Endothelial cell of umbilical vein (primary cell): ENCODE measurements at regions not wholly inside any gene's neighbourhood (a gene's known extent, or its start where the extent isn't known, plus 50 kb on each side); places are given as distances from the start of the nearest gene placed in this dataset.

Experiments used
- BruUV-seq: library from RNA; stranded (reverse); fragments of 400-500 nt; replicated peaks from 2 replicates; lab custom pipeline; 2021; lab: Mats Ljungman, UMichigan
- CTCF ChIA-PET: fragments of 300-600, 350-600 bp; sonication (Branson Sonifier 250); formaldehyde crosslinking; loops from one replicate; lab custom pipeline; 2021; ENCODE audit warnings: antibody characterized with exemption, inconsistent platforms; lab: Charles Lee
- POLR2A ChIA-PET: fragments of 300-600, 350-600 bp; sonication (Branson Sonifier 250); formaldehyde crosslinking; loops from one replicate; lab custom pipeline; 2021; ENCODE audit warnings: antibody characterized with exemption, inconsistent platforms; lab: Charles Lee
- DNase-seq: peaks from one replicate; pipeline ENCODE4 v3.0.0-alpha.2; 2011; ENCODE audit warnings: low read depth, low spot score
- FAIRE-seq: peaks from 2 replicates; lab custom pipeline; 2011; peaks lifted over from hg19 to GRCh38; lab: Jason Lieb, UNC
- H2AFZ ChIP-seq: 2 replicates; pipeline ENCODE4 v1.6.0; 2012; ENCODE audit warnings: low read depth, low read length, control low read depth, inconsistent platforms
- H3K27ac ChIP-seq: 2 replicates; pipeline ENCODE4 v1.5.1; 2011; ENCODE audit warnings: low read depth, mild to moderate bottlenecking, control low read depth, low read length, moderate library complexity; ENCODE audit not compliant: insufficient read depth
- H3K27me3 ChIP-seq, 2 experiments: 2 replicates each; pipeline versions ENCODE4 v1.6.0 to v1.6.1; 2011; ENCODE audit warnings: low read length in 2 of 2, mixed read lengths in 1 of 2; ENCODE audit not compliant: control insufficient read depth in 2 of 2, insufficient read depth in 2 of 2
- H3K36me3 ChIP-seq, 2 experiments: 2 replicates in 1 of 2; 3 replicates in 1 of 2; pipeline ENCODE4 v1.5.1; 2011; ENCODE audit warnings: low read length in 2 of 2, mild to moderate bottlenecking in 1 of 2, moderate library complexity in 1 of 2; ENCODE audit not compliant: control insufficient read depth in 2 of 2, insufficient read depth in 2 of 2; ENCODE audit errors: extremely low read depth in 1 of 2
- H3K4me1 ChIP-seq: 3 replicates; pipeline ENCODE4 v1.5.1; 2011; ENCODE audit warnings: mild to moderate bottlenecking, low read length; ENCODE audit not compliant: control insufficient read depth, insufficient read depth; ENCODE audit errors: extremely low read depth
- H3K4me2 ChIP-seq: 2 replicates; pipeline ENCODE4 v1.6.1; 2011; ENCODE audit warnings: low read length, control low read depth, mixed read lengths; ENCODE audit not compliant: insufficient read depth
- H3K4me3 ChIP-seq, 3 experiments: fragments of 200-600 bp in 1 of 3; sonication (generic), shearing (Covaris generic) in 1 of 3; replicated peaks in 1 of 3; 2 replicates each; pipeline ENCODE4 v1.5.1; 2011 to 2016; ENCODE audit warnings: control low read depth in 3 of 3, low read length in 3 of 3, mild to moderate bottlenecking in 2 of 3, inconsistent platforms in 1 of 3, low read depth in 1 of 3, moderate library complexity in 1 of 3; ENCODE audit not compliant: insufficient read depth in 1 of 3
- H3K79me2 ChIP-seq: 2 replicates; pipeline ENCODE4 v1.6.0; 2012; ENCODE audit warnings: low read length, inconsistent platforms; ENCODE audit not compliant: control insufficient read depth, insufficient read depth
- H3K9ac ChIP-seq: replicated peaks from 2 replicates; pipeline ENCODE3; 2011; ENCODE audit warnings: low read length, control low read depth; ENCODE audit not compliant: insufficient read depth; ENCODE audit errors: extremely low read depth
- H3K9me1 ChIP-seq: replicated peaks from 3 replicates; pipeline ENCODE4 v1.6.0; 2011; ENCODE audit warnings: mild to moderate bottlenecking, low read length; ENCODE audit not compliant: control insufficient read depth, insufficient read depth; ENCODE audit errors: extremely low read depth
- H3K9me3 ChIP-seq: replicated peaks from 2 replicates; pipeline ENCODE4 v1.5.1; 2012; ENCODE audit warnings: low read length, inconsistent platforms; ENCODE audit not compliant: control insufficient read depth, insufficient read depth
- H4K20me1 ChIP-seq: replicated peaks from 2 replicates; pipeline ENCODE3; 2011; ENCODE audit warnings: mild to moderate bottlenecking, low read length; ENCODE audit not compliant: control insufficient read depth, insufficient read depth; ENCODE audit errors: extremely low read depth
- CTCF ChIP-seq, 2 donors: IDR thresholded peaks; 1 replicate in 1 of 2; 2 replicates in 1 of 2; pipeline ENCODE4 v1.5.1; 2011; ENCODE audit warnings: low read length in 2 of 2, mild to moderate bottlenecking in 2 of 2, moderate library complexity in 2 of 2, control low read depth in 1 of 2, inconsistent platforms in 1 of 2, low read depth in 1 of 2; ENCODE audit not compliant: insufficient read depth in 1 of 2; ENCODE audit errors: extremely low read depth in 1 of 2
- FOS ChIP-seq: IDR thresholded peaks from 2 replicates; pipeline ENCODE4 v1.6.1; 2011; ENCODE audit warnings: mild to moderate bottlenecking, low read length, moderate library complexity, borderline replicate concordance; ENCODE audit not compliant: insufficient read depth
- GATA2 ChIP-seq: IDR thresholded peaks from 2 replicates; pipeline ENCODE4 v1.7.0; 2011; ENCODE audit warnings: low read depth, mild to moderate bottlenecking, moderate library complexity, mixed read lengths, low read length; ENCODE audit not compliant: insufficient read length, insufficient read depth
- JUN ChIP-seq: IDR thresholded peaks from 2 replicates; pipeline ENCODE4 v1.6.1; 2011; ENCODE audit warnings: borderline replicate concordance, low read depth; ENCODE audit not compliant: insufficient read length, insufficient read depth
- MAX ChIP-seq: IDR thresholded peaks from 2 replicates; pipeline ENCODE4 v1.6.1; 2011; ENCODE audit not compliant: insufficient read depth, insufficient read length
- POLR2AphosphoS5 ChIP-seq: IDR thresholded peaks from 2 replicates; pipeline ENCODE4 v1.6.1; 2012; ENCODE audit warnings: low read depth, mild to moderate bottlenecking, control low read depth, low read length, moderate library complexity; ENCODE audit not compliant: insufficient read depth
- dilution Hi-C: fragments of 300-500 bp; cut with MboI; formaldehyde crosslinking; loops from one replicate; pipeline ENCODE4 v1.15.0; 2019; ENCODE audit warnings: low sequenced_read_pairs; ENCODE audit not compliant: extremely low pct_ligation_motif_present
- intact Hi-C: fragments of 100-400 bp; cut with micrococcal nuclease; formaldehyde crosslinking; loops from one replicate; pipeline ENCODE4 v1.10.0; 2022

GRCh38 chr6:12545619-12546409 lies 170.8 kb upstream of the PHACTR1 start:
- TSS peak; percentile 67 for BruUV-seq
- no peaks in the 10 kb centered on the region for H3K79me2 ChIP-seq
- H2AFZ ChIP-seq: no peak overlapping the region
- H4K20me1 ChIP-seq: no peaks in the 10 kb centered on the region
- no peaks in the 10 kb centered on the region for H3K27me3 ChIP-seq
- H3K9me1 ChIP-seq: no peaks in the 10 kb centered on the region
- no peaks in the 10 kb centered on the region for H3K9me3 ChIP-seq
- no peaks in the 10 kb centered on the region for H3K36me3 ChIP-seq
- intact Hi-C loops: loop anchor here (1.0 to 2.0 kb wide), 4 partner anchors 9 to 39 kb away; no protein-coding TSS in a partner anchor
- ChIA-PET POLR2A (interaction anchor here (0.5 to 1.3 kb wide), 4 partner anchors 36 to 256 kb away, joined by 3 to 8 read pairs (median 4); partner anchors contain the start of gene EDN1), CTCF (interaction anchor here (0.6 to 2.7 kb wide), 13 partner anchors 9 to 255 kb away, joined by 3 to 9 read pairs (median 4); partner anchors contain the start of gene EDN1)
- peak overlapping the region; percentile 76 for H3K4me2 ChIP-seq
- H3K9ac ChIP-seq: peak overlapping the region; percentile 60
- DNase-seq: peak; percentile 87
- dilution Hi-C loops: no loop called here
- TF ChIP-seq FOS: peak; percentile 90
- peak; percentile 78 for TF ChIP-seq GATA2
- peak; percentile 97 for TF ChIP-seq JUN
- TF ChIP-seq MAX: no peak
- TF ChIP-seq POLR2AphosphoS5: peak; percentile 67
- TF ChIP-seq CTCF (IDR thresholded peaks at IDR 0.05; ENCODE audit: extremely low read depth in 1 of 2, insufficient read depth in 1 of 2, low read depth in 1 of 2, low read length in 2 of 2): no peak
- peaks cover 33% of the 10 kb centered on the region for H3K4me1 ChIP-seq
- no peak overlapping the region for H3K4me3 ChIP-seq
- H3K27ac ChIP-seq: peak overlapping the region; percentile 89
- peak; percentile 83 for FAIRE-seq
